HEK293 (cell line): ENCODE measurements at regions not wholly inside any gene's neighbourhood (a gene's known extent, or its start where the extent isn't known, plus 50 kb on each side); places are given as distances from the start of the nearest gene placed in this dataset.

Experiments
- GLI2 ChIP-seq: fragments of 450-650 bp; formaldehyde crosslinking; IDR thresholded peaks from 2 replicates; pipeline ENCODE4; 2017; ENCODE audit warnings: missing biosample characterization, missing genetic modification characterization, low read depth, borderline replicate concordance
- KLF9 ChIP-seq: fragments of 450-650 bp; formaldehyde crosslinking; IDR thresholded peaks from 2 replicates; pipeline ENCODE4 v1.5.1; 2016; ENCODE audit warnings: missing biosample characterization, missing genetic modification characterization, low read depth
- ZNF544 ChIP-seq: fragments of 450-650 bp; formaldehyde crosslinking; IDR thresholded peaks from 2 replicates; pipeline ENCODE4 v1.5.0; 2017; ENCODE audit warnings: missing biosample characterization, missing genetic modification characterization

- TF ChIP-seq KLF9 (tag by site-specific recombination) (no peak), ZNF544 (no peak), GLI2 (tag by site-specific recombination) (no peak)
Measured at GRCh38 chr2:149648282-149649030, 60.9 kb upstream of the MMADHC start.
